Calu3 (cell line): ENCODE measurements at regions not wholly inside any gene's neighbourhood (a gene's known extent, or its start where the extent isn't known, plus 50 kb on each side); places are given as distances from the start of the nearest gene placed in this dataset.

Experiments
- BruUV-seq: library from RNA; stranded (reverse); fragments of 400-500 nt; replicated peaks from 2 replicates; lab custom pipeline; 2021; lab: Mats Ljungman, UMichigan
- CTCF ChIA-PET: fragments of 300-600 bp; sonication (Branson Sonifier 250); formaldehyde crosslinking; loops from one replicate; lab custom pipeline; 2022; ENCODE audit warnings: antibody characterized with exemption; lab: Charles Lee
- DNase-seq: peaks from one replicate; pipeline ENCODE4 v3.0.0; 2022
- H3K27ac Mint-ChIP-seq: one replicate; pipeline ENCODE4 v1.8.0; 2022; ENCODE audit warnings: mixed read lengths; ENCODE audit not compliant: unreplicated experiment
- H3K27me3 Mint-ChIP-seq: one replicate; pipeline ENCODE4 v1.8.0; 2022; ENCODE audit warnings: mixed read lengths; ENCODE audit not compliant: unreplicated experiment
- H3K36me3 Mint-ChIP-seq: one replicate; pipeline ENCODE4 v1.8.0; 2022; ENCODE audit warnings: mild to moderate bottlenecking, moderate library complexity, mixed read lengths; ENCODE audit not compliant: insufficient read depth, unreplicated experiment
- H3K4me1 Mint-ChIP-seq: one replicate; pipeline ENCODE4 v1.8.0; 2022; ENCODE audit warnings: mild to moderate bottlenecking, low read depth, mixed read lengths; ENCODE audit not compliant: unreplicated experiment
- H3K4me3 Mint-ChIP-seq: one replicate; pipeline ENCODE4 v1.8.0; 2022; ENCODE audit warnings: mild to moderate bottlenecking, low read depth, moderate library complexity, mixed read lengths; ENCODE audit not compliant: unreplicated experiment
- H3K9me3 Mint-ChIP-seq: one replicate; pipeline ENCODE4 v1.8.0; 2022; ENCODE audit warnings: low read depth, mixed read lengths; ENCODE audit not compliant: unreplicated experiment
- intact Hi-C: fragments of 100-400 bp; cut with micrococcal nuclease; formaldehyde crosslinking; loops from one replicate; pipeline ENCODE4 v1.10.0; 2022; ENCODE audit not compliant: unreplicated experiment
- TF ChIP-seq, protein P1 (sequence below): fragments of 200-600 bp; IDR thresholded peaks from one replicate; pipeline ENCODE4 v1.8.0; 2022; ENCODE audit warnings: antibody characterized with exemption; ENCODE audit not compliant: unreplicated experiment

DNA sequence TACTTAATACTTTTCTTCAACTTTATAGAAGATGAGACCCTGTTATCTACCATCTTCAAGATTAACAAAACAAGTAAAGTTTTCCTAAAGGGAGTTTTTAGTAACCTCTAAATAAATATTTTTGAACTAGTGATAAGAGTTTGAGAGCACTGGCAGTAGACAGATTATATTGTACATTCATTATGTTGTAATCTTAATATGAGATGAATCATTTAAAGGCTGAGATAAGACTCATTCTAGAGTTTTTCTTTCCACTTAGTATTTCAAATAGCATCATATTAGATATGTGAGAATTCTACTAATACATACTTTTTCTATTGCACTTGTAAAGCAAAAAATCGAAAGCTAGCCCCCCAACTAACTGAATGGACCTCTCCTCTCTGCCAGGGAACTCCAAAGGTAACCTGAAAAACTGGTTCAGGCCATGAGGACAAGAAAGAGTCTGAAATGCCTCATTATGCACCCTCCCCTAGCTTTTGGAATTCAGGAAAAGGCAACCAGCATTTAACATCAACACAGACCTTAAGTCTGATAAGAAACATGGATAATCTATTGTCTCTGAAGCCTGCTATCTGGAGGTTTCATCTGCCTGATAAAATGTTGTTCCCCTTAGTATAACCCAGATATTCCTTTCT, 875.4 kb upstream of the SLC10A2 start:
- Mint-ChIP-seq H3K4me1 (peaks cover 6% of the 10 kb centered on the region), H3K9me3 (no peaks in the 10 kb centered on the region), H3K27ac (no peak overlapping the region), H3K4me3 (no peak overlapping the region), H3K36me3 (no peaks in the 10 kb centered on the region), H3K27me3 (no peaks in the 10 kb centered on the region)
- DNase-seq: peak; percentile 2
- intact Hi-C loops: no loop called here
- TF ChIP-seq, protein P1, sequence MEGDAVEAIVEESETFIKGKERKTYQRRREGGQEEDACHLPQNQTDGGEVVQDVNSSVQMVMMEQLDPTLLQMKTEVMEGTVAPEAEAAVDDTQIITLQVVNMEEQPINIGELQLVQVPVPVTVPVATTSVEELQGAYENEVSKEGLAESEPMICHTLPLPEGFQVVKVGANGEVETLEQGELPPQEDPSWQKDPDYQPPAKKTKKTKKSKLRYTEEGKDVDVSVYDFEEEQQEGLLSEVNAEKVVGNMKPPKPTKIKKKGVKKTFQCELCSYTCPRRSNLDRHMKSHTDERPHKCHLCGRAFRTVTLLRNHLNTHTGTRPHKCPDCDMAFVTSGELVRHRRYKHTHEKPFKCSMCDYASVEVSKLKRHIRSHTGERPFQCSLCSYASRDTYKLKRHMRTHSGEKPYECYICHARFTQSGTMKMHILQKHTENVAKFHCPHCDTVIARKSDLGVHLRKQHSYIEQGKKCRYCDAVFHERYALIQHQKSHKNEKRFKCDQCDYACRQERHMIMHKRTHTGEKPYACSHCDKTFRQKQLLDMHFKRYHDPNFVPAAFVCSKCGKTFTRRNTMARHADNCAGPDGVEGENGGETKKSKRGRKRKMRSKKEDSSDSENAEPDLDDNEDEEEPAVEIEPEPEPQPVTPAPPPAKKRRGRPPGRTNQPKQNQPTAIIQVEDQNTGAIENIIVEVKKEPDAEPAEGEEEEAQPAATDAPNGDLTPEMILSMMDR: no peak
- CTCF ChIA-PET: no interaction called here
- BruUV-seq: no TSS peak

DNA sequence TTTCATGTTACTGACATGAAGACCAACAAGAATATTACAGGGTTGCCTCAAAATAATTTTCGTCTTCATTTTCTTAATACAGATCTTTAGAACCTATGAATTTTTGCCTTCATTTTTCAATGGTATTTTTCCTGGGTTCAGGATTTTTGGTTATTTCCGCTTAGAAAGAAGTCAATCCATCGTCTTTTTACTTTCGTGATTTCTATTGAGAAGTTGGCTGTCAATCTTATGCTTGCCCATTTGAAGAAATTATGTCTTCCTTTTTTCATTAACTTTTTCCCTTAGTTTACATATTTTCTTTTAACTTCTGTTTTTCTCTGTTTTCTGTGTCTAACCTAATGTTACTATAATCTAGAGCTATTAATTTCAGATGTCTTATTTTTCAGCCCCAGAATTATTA, 868.9 kb upstream of the SLC10A2 start:
- no TSS peak for BruUV-seq
- no peak for DNase-seq
- Mint-ChIP-seq H3K36me3 (no peaks in the 10 kb centered on the region), H3K4me1 (no peaks in the 10 kb centered on the region), H3K27ac (no peak overlapping the region), H3K4me3 (no peak overlapping the region), H3K27me3 (no peaks in the 10 kb centered on the region), H3K9me3 (no peaks in the 10 kb centered on the region)
- intact Hi-C loops: no loop called here
- CTCF ChIA-PET: no interaction called here
- TF ChIP-seq, protein P1: no peak

DNA sequence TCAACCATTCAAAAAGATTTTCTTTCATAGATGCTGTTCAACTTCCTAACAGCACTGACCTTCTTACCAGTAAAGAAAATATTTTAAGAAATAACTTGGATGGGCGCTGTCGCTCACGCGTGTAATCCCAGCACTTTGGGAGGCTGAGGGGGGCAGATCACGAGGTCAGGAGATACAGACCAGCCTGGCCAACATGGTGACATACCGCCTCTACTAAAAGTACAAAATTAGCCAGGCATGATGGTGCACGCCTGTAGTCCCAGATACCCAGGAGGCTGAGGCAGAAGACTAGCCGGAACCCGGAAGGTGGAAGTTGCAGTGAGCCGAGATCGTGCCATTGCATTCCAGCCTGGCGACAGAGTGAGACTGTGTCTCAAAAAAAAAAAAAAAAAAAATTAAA, 865.7 kb upstream of the SLC10A2 start:
- Mint-ChIP-seq H3K4me1 (no peaks in the 10 kb centered on the region), H3K36me3 (no peaks in the 10 kb centered on the region), H3K4me3 (no peak overlapping the region), H3K27me3 (no peaks in the 10 kb centered on the region), H3K9me3 (no peaks in the 10 kb centered on the region), H3K27ac (no peak overlapping the region)
- no TSS peak for BruUV-seq
- TF ChIP-seq, protein P1: no peak
- DNase-seq: no peak
- CTCF ChIA-PET: no interaction called here
- intact Hi-C loops: no loop called here

DNA sequence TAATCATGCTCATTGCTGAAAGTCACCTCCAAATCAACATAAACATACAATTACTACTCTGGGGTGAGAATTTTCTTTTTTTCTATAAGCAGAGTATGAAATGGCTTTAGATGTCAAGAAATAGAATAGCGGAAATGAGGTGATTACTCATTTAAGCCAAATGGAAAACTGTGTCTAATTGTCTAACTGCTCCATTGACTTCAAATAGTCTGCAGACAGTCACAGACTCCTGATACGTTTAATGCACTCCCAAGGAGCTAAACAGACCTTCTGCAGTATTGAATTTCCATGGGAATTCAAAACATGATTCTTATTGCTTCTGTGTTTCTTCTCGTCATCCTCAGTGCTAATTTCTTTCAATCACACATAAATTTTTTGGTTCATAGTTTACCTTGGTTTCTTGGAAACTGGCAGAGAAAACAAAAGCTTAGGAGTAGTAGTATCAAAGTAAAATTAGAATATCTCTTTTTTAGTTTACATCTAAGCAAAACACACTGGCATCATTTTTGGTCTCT, 865.2 kb upstream of the SLC10A2 start:
- no peak overlapping the region for H3K4me3 Mint-ChIP-seq
- intact Hi-C loops: no loop called here
- TF ChIP-seq, protein P1: no peak
- H3K9me3 Mint-ChIP-seq: no peaks in the 10 kb centered on the region
- H3K4me1 Mint-ChIP-seq: no peaks in the 10 kb centered on the region
- BruUV-seq: no TSS peak
- DNase-seq: no peak
- H3K36me3 Mint-ChIP-seq: no peaks in the 10 kb centered on the region
- no peak overlapping the region for H3K27ac Mint-ChIP-seq
- CTCF ChIA-PET: no interaction called here
- no peaks in the 10 kb centered on the region for H3K27me3 Mint-ChIP-seq
